ENCODE measurements at regions not wholly inside any gene's neighbourhood (a gene's known extent, or its start where the extent isn't known, plus 50 kb on each side); places are given as distances from the start of the nearest gene placed in this dataset.

- Histone ChIP-seq H3K9me3 (replicated peaks) (no peaks in the 10 kb centered on the region), H3K36me3 (no peaks in the 10 kb centered on the region), H3K27ac (no peak overlapping the region), H3K4me1 (no peaks in the 10 kb centered on the region), H3K27me3 (no peaks in the 10 kb centered on the region), H3K4me3 (no peak overlapping the region)
- DNase-seq, result no peak
These were observed 245.4 kb downstream of the LRRN1 start for GRCh38 chr3:4044619-4045018.

- no peak for DNase-seq
- Histone ChIP-seq H3K4me1 (no peaks in the 10 kb centered on the region), H3K9me3 (replicated peaks) (no peaks in the 10 kb centered on the region), H3K36me3 (no peaks in the 10 kb centered on the region), H3K27ac (no peak overlapping the region), H3K27me3 (no peaks in the 10 kb centered on the region), H3K4me3 (no peak overlapping the region)
These were observed 246.5 kb downstream of the LRRN1 start for GRCh38 chr3:4045756-4046155.

- Histone ChIP-seq H3K27me3 (no peaks in the 10 kb centered on the region), H3K36me3 (no peaks in the 10 kb centered on the region), H3K4me1 (no peaks in the 10 kb centered on the region), H3K27ac (no peak overlapping the region), H3K4me3 (no peak overlapping the region), H3K9me3 (replicated peaks) (no peaks in the 10 kb centered on the region)
- no peak for DNase-seq
These were observed 248.1 kb downstream of the LRRN1 start for GRCh38 chr3:4047366-4047765.

GRCh38 chr3:4052706-4053105, 250.5 kb upstream of the SETMAR start:
- H3K4me1 ChIP-seq, result no peaks in the 10 kb centered on the region
- DNase-seq, result no peak
- H3K27me3 ChIP-seq, result no peaks in the 10 kb centered on the region
- no peak overlapping the region for H3K4me3 ChIP-seq
- H3K36me3 ChIP-seq, result no peaks in the 10 kb centered on the region
- H3K9me3 ChIP-seq (replicated peaks), result no peaks in the 10 kb centered on the region
- H3K27ac ChIP-seq, result no peak overlapping the region

GRCh38 chr3:4053975-4054374, 249.2 kb upstream of the SETMAR start:
- peaks cover under 1% of the 10 kb centered on the region; the same call in 1 of the 2 replicates for H3K4me1 ChIP-seq
- DNase-seq, result no peak
- no peaks in the 10 kb centered on the region for H3K9me3 ChIP-seq (replicated peaks)
- H3K36me3 ChIP-seq, result no peaks in the 10 kb centered on the region
- H3K27me3 ChIP-seq, result no peaks in the 10 kb centered on the region
- H3K27ac ChIP-seq, result no peak overlapping the region
- H3K4me3 ChIP-seq, result no peak overlapping the region

- Histone ChIP-seq H3K9me3 (replicated peaks) (no peaks in the 10 kb centered on the region), H3K4me3 (no peak overlapping the region), H3K4me1 (peaks cover 25% of the 10 kb centered on the region), H3K36me3 (no peaks in the 10 kb centered on the region), H3K27me3 (no peaks in the 10 kb centered on the region), H3K27ac (peak overlapping the region; percentile 72)
- peak; percentile 64 to 69 for DNase-seq
These were observed 243.1 kb upstream of the SETMAR start for GRCh38 chr3:4060064-4060463.

- Histone ChIP-seq H3K9me3 (replicated peaks) (no peaks in the 10 kb centered on the region), H3K4me1 (peaks cover 25% of the 10 kb centered on the region), H3K4me3 (no peak overlapping the region), H3K27ac (peak overlapping the region; percentile 72), H3K36me3 (no peaks in the 10 kb centered on the region), H3K27me3 (no peaks in the 10 kb centered on the region)
- DNase-seq, result no peak
These were observed 242.6 kb upstream of the SETMAR start for GRCh38 chr3:4060603-4061002.

- Histone ChIP-seq H3K27ac (peak overlapping the region; percentile 72; the same call in 1 of the 2 replicates), H3K4me3 (no peak overlapping the region), H3K36me3 (no peaks in the 10 kb centered on the region), H3K9me3 (replicated peaks) (no peaks in the 10 kb centered on the region), H3K4me1 (peaks cover 25% of the 10 kb centered on the region), H3K27me3 (no peaks in the 10 kb centered on the region)
- no peak for DNase-seq
These were observed 242.0 kb upstream of the SETMAR start for GRCh38 chr3:4061195-4061594.

GRCh38 chr3:4061783-4062360, 241.3 kb upstream of the SETMAR start:
- no peaks in the 10 kb centered on the region for H3K36me3 ChIP-seq
- H3K4me1 ChIP-seq, result peaks cover 25% of the 10 kb centered on the region
- H3K27ac ChIP-seq, result no peak overlapping the region; the same call in 1 of the 2 replicates
- H3K4me3 ChIP-seq, result no peak overlapping the region
- H3K9me3 ChIP-seq (replicated peaks), result no peaks in the 10 kb centered on the region
- peak; percentile 7 to 15 for DNase-seq
- H3K27me3 ChIP-seq, result no peaks in the 10 kb centered on the region

- no peak for DNase-seq
- no peak overlapping the region for H3K4me3 ChIP-seq
These were observed 240.5 kb upstream of the SETMAR start for GRCh38 chr3:4062621-4063020.

GRCh38 chr3:4063916-4064574, 239.1 kb upstream of the SETMAR start:
- Histone ChIP-seq H3K9me3 (replicated peaks) (no peaks in the 10 kb centered on the region), H3K4me1 (peaks cover 24% of the 10 kb centered on the region), H3K27ac (no peak overlapping the region), H3K27me3 (no peaks in the 10 kb centered on the region), H3K4me3 (no peak overlapping the region), H3K36me3 (no peaks in the 10 kb centered on the region)
- no peak for DNase-seq

More at GRCh38 chr3:4062621-4063020, 240.5 kb upstream of the SETMAR start:
- Histone ChIP-seq H3K27ac (no peak overlapping the region), H3K9me3 (replicated peaks) (no peaks in the 10 kb centered on the region), H3K36me3 (no peaks in the 10 kb centered on the region), H3K27me3 (no peaks in the 10 kb centered on the region), H3K4me1 (peaks cover 25% of the 10 kb centered on the region)

- Histone ChIP-seq H3K27me3 (no peaks in the 10 kb centered on the region), H3K4me3 (no peak overlapping the region), H3K4me1 (peaks cover 16% of the 10 kb centered on the region), H3K36me3 (no peaks in the 10 kb centered on the region), H3K9me3 (replicated peaks) (no peaks in the 10 kb centered on the region), H3K27ac (no peak overlapping the region)
- DNase-seq, result no peak
These were observed 238.1 kb upstream of the SETMAR start for GRCh38 chr3:4065085-4065484.

GRCh38 chr3:4065554-4065953, 237.6 kb upstream of the SETMAR start:
- H3K4me3 ChIP-seq, result no peak overlapping the region
- DNase-seq, result no peak
- H3K27me3 ChIP-seq, result no peaks in the 10 kb centered on the region
- H3K36me3 ChIP-seq, result no peaks in the 10 kb centered on the region
- H3K4me1 ChIP-seq, result peaks cover 13% of the 10 kb centered on the region
- H3K27ac ChIP-seq, result no peak overlapping the region
- H3K9me3 ChIP-seq (replicated peaks), result no peaks in the 10 kb centered on the region

- H3K4me1 ChIP-seq, result no peaks in the 10 kb centered on the region
- no peaks in the 10 kb centered on the region for H3K27me3 ChIP-seq
- no peaks in the 10 kb centered on the region for H3K9me3 ChIP-seq (replicated peaks)
- no peaks in the 10 kb centered on the region for H3K36me3 ChIP-seq
- DNase-seq, result no peak
- H3K4me3 ChIP-seq, result no peak overlapping the region
- H3K27ac ChIP-seq, result no peak overlapping the region
These were observed 235.3 kb upstream of the SETMAR start for GRCh38 chr3:4067893-4068292.

- H3K27ac ChIP-seq, result no peak overlapping the region
These were observed 233.4 kb upstream of the SETMAR start for GRCh38 chr3:4069796-4070195.

More at GRCh38 chr3:4069796-4070195, 233.4 kb upstream of the SETMAR start:
- H3K4me1 ChIP-seq, result no peaks in the 10 kb centered on the region
- H3K9me3 ChIP-seq (replicated peaks), result no peaks in the 10 kb centered on the region
- H3K36me3 ChIP-seq, result no peaks in the 10 kb centered on the region
- no peak for DNase-seq
- H3K27me3 ChIP-seq, result no peaks in the 10 kb centered on the region
- no peak overlapping the region for H3K4me3 ChIP-seq

Measured in SJCRH30 (cell line).